HG03457 (cell line): ENCODE measurements at regions not wholly inside any gene's neighbourhood (a gene's known extent, or its start where the extent isn't known, plus 50 kb on each side); places are given as distances from the start of the nearest gene placed in this dataset.
"Not testable (repeated sequence)": the region's sequence is repeated elsewhere in the genome, so short reads cannot be mapped to it uniquely, and the experiment has no call there.

Source experiments
- ATAC-seq: cut with Tn5 transposase; IDR thresholded peaks from one replicate; pipeline ENCODE4 v1.9.1; 2021; ENCODE audit warnings: moderate number of reproducible peaks; ENCODE audit not compliant: unreplicated experiment

- ATAC-seq, result no peak
These were observed 480.0 kb upstream of the JARID2 start for GRCh38 chr6:14765721-14766390.

DNA sequence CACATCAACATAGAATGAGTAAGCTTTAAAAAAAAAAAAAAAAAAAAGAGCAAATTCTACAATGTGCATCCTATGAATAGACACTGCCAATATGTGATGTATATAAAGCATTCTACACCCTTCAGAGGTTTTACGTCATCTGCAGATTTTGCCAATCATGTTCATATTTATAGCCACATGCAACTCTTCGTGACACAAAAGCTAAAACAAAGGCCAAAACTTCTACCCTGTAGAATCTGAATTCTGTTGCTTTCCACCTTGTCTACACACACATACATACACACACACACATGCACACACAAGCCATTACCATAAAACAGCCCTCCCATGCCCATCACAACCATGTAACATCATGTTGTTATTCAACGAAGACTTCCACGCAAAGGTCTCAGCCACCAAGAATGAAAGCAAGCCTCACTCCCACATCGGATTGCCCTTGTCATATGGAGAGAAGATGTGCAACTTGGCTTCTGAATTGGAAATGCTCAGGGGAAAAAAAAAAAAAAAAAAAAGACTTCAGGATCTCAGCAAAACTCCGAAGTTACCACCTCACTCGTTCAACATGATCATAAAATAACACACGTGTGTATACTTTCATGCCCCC, 479.4 kb upstream of the JARID2 start:
- ATAC-seq, result no peak

GRCh38 chr6:14767226-14767625, 478.6 kb upstream of the JARID2 start:
- ATAC-seq, result no peak

GRCh38 chr6:14770040-14770439, 475.8 kb upstream of the JARID2 start:
- ATAC-seq, result no peak

GRCh38 chr6:14770572-14770971, 475.3 kb upstream of the JARID2 start:
- no peak for ATAC-seq

- no peak for ATAC-seq
These were observed 474.9 kb upstream of the JARID2 start for GRCh38 chr6:14771016-14771415.

DNA sequence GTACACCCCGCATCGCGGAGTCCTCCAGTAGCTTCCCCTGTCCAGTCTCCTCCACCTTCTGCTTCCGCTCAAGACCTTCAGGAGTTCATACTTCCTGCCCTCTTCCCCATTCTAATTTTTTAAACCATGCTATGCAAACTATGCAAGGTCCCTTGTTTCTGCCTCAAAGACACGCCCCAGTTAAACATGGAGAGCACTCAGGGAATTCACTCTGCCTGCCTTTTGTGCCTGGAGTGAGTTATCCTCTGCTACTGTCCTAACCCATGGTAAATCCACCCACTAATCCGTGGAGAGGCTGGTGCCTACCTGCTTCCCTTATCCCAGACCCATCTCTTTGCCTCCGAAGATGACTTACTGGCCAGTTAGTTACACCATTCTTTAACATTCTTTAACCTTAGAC, 473.7 kb upstream of the JARID2 start:
- no peak for ATAC-seq

DNA sequence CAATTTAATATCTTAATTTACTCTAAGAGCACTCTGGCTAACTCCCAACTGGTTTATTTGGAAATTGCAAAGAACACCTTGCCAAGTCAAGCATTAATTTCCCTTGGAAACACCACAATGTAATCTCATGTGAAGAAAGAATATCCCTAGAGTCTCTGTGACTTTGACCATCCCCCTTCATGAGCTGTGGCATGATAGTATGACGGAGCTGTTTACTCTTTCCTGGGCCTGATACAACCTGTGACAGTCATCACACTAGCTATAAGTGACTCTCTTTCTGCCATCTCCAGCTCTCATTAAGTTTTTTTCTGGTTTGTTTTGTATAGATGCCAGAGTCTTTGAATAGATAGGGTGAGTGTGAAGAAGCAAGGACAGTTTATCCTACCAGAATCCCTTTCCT, 470.3 kb upstream of the JARID2 start:
- no peak for ATAC-seq

DNA sequence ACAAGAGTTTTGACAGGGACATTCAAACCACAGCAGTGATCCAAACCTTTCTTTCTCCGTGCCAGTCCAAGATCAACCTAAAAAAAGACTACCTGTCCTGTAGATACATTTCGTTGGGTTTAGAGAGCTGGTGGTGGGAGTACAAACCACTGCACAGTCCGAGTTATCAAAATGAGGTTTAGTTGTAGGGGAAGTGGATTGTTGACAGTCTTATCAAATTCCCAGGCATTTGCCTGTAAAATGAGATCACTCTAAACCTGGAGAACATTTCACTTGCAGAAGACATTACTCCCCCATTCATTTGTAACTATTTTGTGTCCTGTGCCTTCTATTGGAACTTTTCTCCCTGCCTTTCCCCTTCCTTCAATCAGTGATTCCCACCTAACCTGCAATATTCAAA, 469.6 kb upstream of the JARID2 start:
- ATAC-seq, result no peak

- ATAC-seq, result no peak
These were observed 463.9 kb upstream of the JARID2 start for GRCh38 chr6:14781772-14782525.

- not testable (repeated sequence) for ATAC-seq
These were observed 462.9 kb upstream of the JARID2 start for GRCh38 chr6:14782921-14783464.

DNA sequence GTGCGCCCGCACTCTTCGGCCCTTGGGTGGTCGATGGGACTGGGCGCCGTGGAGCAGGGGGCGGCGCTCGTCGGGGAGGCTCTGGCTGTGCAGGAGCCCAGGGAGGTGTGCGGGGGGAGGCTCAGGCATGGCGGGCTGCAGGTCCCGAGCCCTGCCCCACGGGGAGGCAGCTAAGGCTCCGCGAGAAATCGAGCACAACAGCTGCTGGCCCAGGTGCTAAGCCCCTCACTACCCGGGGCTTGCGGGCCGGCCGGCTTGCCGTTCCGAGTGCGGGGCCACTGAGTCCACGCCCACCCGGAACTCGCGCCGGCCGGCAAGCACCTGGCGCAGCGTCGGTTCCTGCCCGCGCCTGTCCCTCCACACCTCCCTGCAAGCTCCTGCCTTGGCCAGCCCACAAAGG, 462.3 kb upstream of the JARID2 start:
- no peak for ATAC-seq

DNA sequence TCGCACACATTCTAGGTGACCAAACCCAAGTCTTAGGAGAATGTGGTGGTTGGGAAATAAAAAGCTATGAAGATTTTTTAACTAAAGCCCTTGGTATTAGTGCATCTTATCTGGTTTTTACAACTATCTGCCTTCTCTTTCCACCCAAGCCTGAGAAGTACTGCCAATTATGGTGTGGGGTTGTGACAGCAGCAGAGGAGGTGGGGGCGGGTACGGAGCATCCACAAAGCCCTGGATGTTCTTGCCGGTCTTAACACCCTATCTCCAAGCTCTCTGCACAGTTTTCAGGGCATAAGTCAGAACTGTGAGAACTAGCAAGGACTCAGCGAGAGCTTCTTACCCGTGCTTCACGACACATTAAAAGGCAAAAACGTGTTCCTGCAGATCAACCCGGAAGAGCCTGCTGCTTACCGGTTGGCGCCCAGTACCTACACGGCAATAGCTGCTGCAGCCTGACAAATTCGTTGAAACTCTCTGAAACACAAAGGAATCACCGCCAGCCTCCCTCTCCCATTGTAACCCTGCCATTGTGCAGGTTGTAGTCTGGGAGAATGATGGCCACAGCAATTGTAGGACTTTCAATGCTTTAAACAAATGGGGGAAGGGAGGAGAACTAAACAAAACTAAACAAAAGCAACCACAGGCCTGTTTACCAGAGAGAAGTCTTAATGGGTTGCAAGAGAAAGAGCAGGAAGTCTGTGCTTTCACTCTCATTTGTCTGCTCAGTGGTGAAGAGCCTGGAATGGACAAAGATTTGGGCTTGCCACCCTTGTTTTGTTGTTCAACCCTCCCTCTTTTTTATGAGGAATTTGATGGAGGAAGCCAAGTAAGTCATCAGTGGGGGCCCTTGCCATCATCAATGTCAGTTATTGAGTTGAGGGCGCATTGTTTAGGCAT, 461.0 kb upstream of the JARID2 start:
- no peak for ATAC-seq

DNA sequence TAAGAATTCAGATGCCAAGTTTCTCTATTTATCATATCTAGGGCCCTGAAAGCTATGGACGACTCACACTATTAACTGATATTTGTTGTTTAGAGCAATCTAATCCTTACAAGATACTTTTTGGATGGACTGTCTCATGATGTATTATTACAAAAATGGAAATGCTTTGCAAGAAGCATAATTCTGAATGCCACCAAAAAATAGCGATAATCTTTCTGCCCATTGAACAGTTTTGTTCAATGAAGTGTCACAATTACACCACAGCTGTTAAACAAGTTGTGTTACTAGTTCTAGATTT, 460.4 kb upstream of the JARID2 start:
- no peak for ATAC-seq

DNA sequence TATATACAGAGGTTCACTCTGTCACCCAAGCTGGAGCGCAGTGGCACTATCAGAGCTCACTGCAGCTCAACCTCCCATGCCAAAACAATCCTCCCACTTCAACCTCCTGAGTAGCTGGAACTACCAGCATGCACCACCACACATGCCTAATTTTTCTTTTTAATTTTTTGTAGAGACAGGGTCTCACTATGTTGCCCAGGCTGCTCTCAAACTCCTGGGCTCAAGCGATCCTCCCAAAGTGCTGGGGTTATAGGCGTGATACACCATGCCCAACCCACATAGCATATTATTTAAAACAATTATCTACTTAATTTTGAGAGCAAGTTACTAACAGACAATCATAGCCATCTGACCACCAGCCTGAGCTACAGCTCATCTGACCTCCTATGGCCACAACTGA, 459.9 kb upstream of the JARID2 start:
- no peak for ATAC-seq

- ATAC-seq, result no peak
These were observed 459.4 kb upstream of the JARID2 start for GRCh38 chr6:14786455-14786854.

DNA sequence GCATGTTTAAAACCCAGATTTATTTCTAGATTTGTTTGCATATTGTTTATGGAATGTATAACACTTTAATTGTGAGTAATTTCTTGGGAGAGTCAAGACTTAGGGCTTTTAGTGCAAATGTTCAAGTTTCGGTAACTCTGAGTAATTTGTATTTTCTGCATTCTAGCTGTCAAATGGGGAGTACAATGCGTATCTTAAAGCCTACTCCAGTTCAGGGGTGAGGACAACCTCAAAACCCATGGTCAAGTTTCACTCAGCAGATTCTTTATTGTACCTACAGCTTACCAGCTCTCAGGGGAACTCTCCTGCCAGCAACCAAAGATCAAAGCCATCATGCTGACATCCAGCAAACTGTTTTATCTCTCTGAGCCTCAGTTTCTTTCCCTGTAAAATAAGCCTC, 458.6 kb upstream of the JARID2 start:
- ATAC-seq, result no peak

GRCh38 chr6:14787677-14788076, 458.2 kb upstream of the JARID2 start:
- no peak for ATAC-seq

- no peak for ATAC-seq
These were observed 455.9 kb upstream of the JARID2 start for GRCh38 chr6:14789996-14790395.

GRCh38 chr6:14790976-14791375, 454.9 kb upstream of the JARID2 start:
- no peak for ATAC-seq

DNA sequence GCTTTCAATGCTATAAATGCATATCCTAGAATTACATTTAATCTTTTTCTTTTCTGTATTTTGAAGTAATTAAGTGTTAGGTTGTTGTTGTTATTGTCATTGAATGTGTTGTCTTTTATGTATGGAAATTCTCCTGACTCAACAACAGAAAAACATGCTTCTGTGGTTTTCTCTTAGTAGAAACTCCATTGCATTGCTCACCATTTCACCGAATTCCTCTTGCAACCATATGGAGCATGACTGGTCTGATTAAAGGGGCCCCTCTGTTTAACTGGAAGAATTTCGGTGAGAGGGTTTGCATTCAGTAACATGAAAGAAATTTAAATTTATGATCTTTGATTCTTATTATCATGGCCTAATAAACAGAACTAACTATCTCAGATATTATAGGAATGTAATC, 454.3 kb upstream of the JARID2 start:
- no peak for ATAC-seq
